Adrenal gland (tissue), 9 donors: ENCODE measurements at regions not wholly inside any gene's neighbourhood (a gene's known extent, or its start where the extent isn't known, plus 50 kb on each side); places are given as distances from the start of the nearest gene placed in this dataset.

ENCODE experiments used
- DNase-seq, 7 donors: peaks; one replicate each; pipeline ENCODE4 v3.0.0-alpha.2; 2019 to 2020
- H3K27ac ChIP-seq, 5 donors: fragments of 200-600 bp; sonication (generic) in 4 of 5; 1 replicate in 3 of 5; 2 replicates in 2 of 5; pipeline versions ENCODE4 v1.5.1 to v1.8.0; 2016 to 2020; ENCODE audit warnings: mild to moderate bottlenecking in 1 of 5
- H3K27me3 ChIP-seq: fragments of 200-600 bp; 2 replicates; pipeline ENCODE4 v1.8.0; 2021
- H3K36me3 ChIP-seq, 2 donors: fragments of 200-600 bp; replicated peaks in 1 of 2; 1 replicate in 1 of 2; 2 replicates in 1 of 2; pipeline versions ENCODE4 v1.5.1 to v1.8.0; 2018 to 2022
- H3K4me1 ChIP-seq, 2 donors: fragments of 200-600 bp; replicated peaks in 1 of 2; 1 replicate in 1 of 2; 2 replicates in 1 of 2; pipeline versions ENCODE4 v1.5.1 to v1.8.0; 2018 to 2021
- H3K4me3 ChIP-seq, 4 donors: fragments of 200-600 bp; sonication (generic) in 3 of 4; one replicate each; pipeline ENCODE4 v1.5.1; 2016 to 2018
- H3K9me3 ChIP-seq, 3 donors: fragments of 200-600 bp; sonication (generic) in 1 of 3; replicated peaks in 1 of 3; 1 replicate in 2 of 3; 2 replicates in 1 of 3; pipeline versions ENCODE4 v1.5.1 to v1.8.0; 2016 to 2021
- POLR2A ChIP-seq, 2 donors: fragments of 450-650 bp; IDR thresholded peaks; one replicate each; pipeline ENCODE4 v1.6.1; 2017; ENCODE audit warnings: antibody characterized with exemption in 2 of 2, mild to moderate bottlenecking in 2 of 2, moderate library complexity in 1 of 2
- WGBS, 4 donors: extraction: QIAGEN DNeasy Blood & Tissue Kit in 2 of 4; methylation state at CpG; one replicate each; pipeline versions ENCODE4 v1.1.5 to v1.1.7; 2013 to 2017; 5-methylcytosine and 5-hydroxymethylcytosine counted together
- intact Hi-C, 2 donors: fragments of 100-400 bp; cut with DNase I; formaldehyde crosslinking; loops; one replicate each; pipeline versions ENCODE4 v1.14.1 to v1.15.0; 2022 to 2023
- TF ChIP-seq, protein P1 (sequence below), 6 experiments: fragments of 450-650 bp in 4 of 6; fragments of 200-600 bp in 2 of 6; sonication (generic) in 1 of 6; IDR thresholded peaks; 1 replicate in 5 of 6; 2 replicates in 1 of 6; pipeline versions ENCODE4 v1.5.1 to v1.8.0; 2016 to 2021; ENCODE audit warnings: antibody characterized with exemption in 6 of 6, mild to moderate bottlenecking in 2 of 6, moderate library complexity in 1 of 6
- donor health status: healthy with polysubstance abuse.
- donor health status: Bipolar disorder and iron deficiency.
- donor health status: DM: yes; HTN: yes; CAD: no.
- donor health status: DM: no; HTN: no; CAD: no.
- donor health status: DM: no; HTN: no; CAD: no.

DNA sequence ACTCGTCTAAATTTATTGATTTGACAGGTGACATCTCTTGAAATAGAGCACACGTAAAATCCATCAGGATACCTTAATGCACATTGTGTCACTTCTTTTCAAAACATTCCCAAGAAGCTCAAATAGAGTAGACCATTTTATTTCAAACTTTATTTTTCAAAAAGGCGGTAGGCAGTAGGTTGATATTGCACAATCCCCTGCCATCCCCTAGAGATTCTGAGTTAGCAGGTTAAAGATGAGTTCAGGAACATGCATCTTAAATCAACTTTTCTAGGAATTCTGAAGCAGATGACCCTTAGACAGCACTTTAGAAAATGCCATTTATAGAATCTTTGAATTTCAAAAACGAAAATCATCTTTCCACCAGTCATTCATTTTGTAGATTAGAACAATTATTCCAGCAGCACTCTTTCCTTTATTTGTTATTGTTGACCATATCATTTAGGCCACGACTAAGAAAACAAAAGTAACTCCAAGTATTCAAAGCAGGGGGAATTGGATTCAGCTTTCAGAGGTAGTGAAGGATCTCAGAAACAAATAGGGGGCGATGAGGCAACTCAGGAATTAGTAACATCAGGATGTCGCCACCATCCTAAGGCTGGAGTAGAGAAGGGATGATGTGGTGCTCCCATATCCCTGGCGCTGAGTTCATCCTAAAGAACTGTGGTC is 198.2 kb upstream of the MCTP2 start:
- H3K4me3 ChIP-seq: no peak overlapping the region
- no peaks in the 10 kb centered on the region for H3K27me3 ChIP-seq
- 55 to 64% (median 57%) methylated on average over 8 of the region's 8 CpGs for WGBS, 4 donors
- no peak overlapping the region for H3K27ac ChIP-seq
- no peak for DNase-seq
- H3K9me3 ChIP-seq: no peaks in the 10 kb centered on the region
- H3K36me3 ChIP-seq: no peaks in the 10 kb centered on the region
- TF ChIP-seq POLR2A (IDR thresholded peaks at IDR 0.05): no peak
- TF ChIP-seq, protein P1, sequence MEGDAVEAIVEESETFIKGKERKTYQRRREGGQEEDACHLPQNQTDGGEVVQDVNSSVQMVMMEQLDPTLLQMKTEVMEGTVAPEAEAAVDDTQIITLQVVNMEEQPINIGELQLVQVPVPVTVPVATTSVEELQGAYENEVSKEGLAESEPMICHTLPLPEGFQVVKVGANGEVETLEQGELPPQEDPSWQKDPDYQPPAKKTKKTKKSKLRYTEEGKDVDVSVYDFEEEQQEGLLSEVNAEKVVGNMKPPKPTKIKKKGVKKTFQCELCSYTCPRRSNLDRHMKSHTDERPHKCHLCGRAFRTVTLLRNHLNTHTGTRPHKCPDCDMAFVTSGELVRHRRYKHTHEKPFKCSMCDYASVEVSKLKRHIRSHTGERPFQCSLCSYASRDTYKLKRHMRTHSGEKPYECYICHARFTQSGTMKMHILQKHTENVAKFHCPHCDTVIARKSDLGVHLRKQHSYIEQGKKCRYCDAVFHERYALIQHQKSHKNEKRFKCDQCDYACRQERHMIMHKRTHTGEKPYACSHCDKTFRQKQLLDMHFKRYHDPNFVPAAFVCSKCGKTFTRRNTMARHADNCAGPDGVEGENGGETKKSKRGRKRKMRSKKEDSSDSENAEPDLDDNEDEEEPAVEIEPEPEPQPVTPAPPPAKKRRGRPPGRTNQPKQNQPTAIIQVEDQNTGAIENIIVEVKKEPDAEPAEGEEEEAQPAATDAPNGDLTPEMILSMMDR (IDR thresholded peaks at IDR 0.05): no peak
- intact Hi-C loops: no loop called here
- H3K4me1 ChIP-seq: no peaks in the 10 kb centered on the region

DNA sequence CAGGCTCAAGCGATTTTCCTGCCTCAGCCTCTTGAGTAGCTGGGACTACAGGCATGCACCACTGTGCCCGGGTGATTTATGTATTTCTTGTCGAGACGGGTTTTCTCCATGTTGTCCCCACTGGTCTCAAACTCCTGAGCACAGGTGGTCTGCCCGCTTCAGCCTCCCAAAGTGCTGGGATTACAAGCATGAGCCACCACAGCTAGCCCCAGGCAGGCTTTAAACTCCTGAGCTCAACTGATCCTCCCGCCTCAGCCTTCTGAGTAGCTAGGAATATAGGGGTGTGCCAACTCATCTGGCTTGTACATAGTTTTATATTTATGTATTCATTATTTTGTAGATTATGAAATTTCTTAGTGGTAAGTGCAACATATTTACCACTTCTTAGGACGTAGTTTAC is 198.8 kb upstream of the MCTP2 start:
- Histone ChIP-seq H3K27ac (no peak overlapping the region), H3K4me1 (no peaks in the 10 kb centered on the region), H3K9me3 (no peaks in the 10 kb centered on the region), H3K36me3 (no peaks in the 10 kb centered on the region), H3K4me3 (no peak overlapping the region), H3K27me3 (no peaks in the 10 kb centered on the region)
- DNase-seq: no peak
- intact Hi-C loops: no loop called here
- 83 to 90% (median 85%) methylated on average over 7 of the region's 7 CpGs for WGBS, 4 donors
- TF ChIP-seq, protein P1 (IDR thresholded peaks at IDR 0.05): no peak
- TF ChIP-seq POLR2A (IDR thresholded peaks at IDR 0.05): no peak

DNA sequence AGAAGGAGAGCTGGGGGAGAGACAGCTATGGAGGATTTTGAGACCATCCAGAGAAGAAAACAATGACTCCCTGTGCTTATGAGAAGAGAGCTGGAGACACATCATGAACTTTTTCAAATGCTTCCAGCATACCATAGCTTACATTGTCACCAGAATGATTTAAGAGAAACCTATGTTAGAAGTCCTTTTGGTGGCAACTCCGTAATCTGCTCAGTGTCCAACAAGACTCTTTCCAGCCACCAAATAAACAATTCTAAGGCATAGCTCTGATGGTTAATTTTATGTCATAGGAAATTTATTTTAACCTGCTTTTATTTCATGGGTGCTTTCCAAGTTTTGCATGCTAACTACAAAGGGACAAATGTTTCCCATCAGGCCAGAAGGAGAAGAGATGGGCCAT is 200.3 kb upstream of the MCTP2 start:
- Histone ChIP-seq H3K36me3 (no peaks in the 10 kb centered on the region), H3K27ac (no peak overlapping the region), H3K4me3 (no peak overlapping the region), H3K27me3 (no peaks in the 10 kb centered on the region), H3K9me3 (no peaks in the 10 kb centered on the region), H3K4me1 (no peaks in the 10 kb centered on the region)
- TF ChIP-seq, protein P1 (IDR thresholded peaks at IDR 0.05): no peak
- TF ChIP-seq POLR2A (IDR thresholded peaks at IDR 0.05): no peak
- intact Hi-C loops: no loop called here
- no peak for DNase-seq
- WGBS, 4 donors: 67 to 92% (median 82%) methylated on average over 1 of the region's 1 CpG

DNA sequence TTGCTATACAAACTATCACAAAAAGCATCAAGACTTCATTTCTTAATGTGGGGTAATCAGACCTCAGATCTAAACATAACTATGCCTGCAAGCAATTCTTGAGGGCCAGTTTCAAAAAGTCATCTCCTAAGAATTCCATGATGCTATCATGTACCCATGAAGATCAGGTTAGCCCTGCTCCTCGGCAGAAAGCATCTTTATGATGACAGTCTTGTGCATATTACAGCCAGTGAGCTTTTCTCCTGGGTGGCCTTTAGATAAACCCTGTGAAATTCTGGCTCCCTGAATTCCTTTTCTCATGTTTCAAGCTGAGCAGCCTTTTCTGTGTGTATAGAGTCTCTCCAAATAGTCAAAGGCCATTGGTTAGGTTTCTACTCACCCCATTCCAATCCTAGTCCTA is 201.9 kb upstream of the MCTP2 start:
- DNase-seq: no peak
- Histone ChIP-seq H3K9me3 (no peaks in the 10 kb centered on the region), H3K36me3 (no peaks in the 10 kb centered on the region), H3K4me3 (no peak overlapping the region), H3K27ac (no peak overlapping the region), H3K27me3 (no peaks in the 10 kb centered on the region), H3K4me1 (no peaks in the 10 kb centered on the region)
- 14 to 27% (median 27%) methylated on average over 1 of the region's 1 CpG for WGBS, 4 donors
- intact Hi-C loops: no loop called here
- no peak for TF ChIP-seq POLR2A (IDR thresholded peaks at IDR 0.05)
- TF ChIP-seq, protein P1 (IDR thresholded peaks at IDR 0.05): no peak
